Prostate gland (tissue), 2 donors: ENCODE measurements at regions not wholly inside any gene's neighbourhood (a gene's known extent, or its start where the extent isn't known, plus 50 kb on each side); places are given as distances from the start of the nearest gene placed in this dataset.

ENCODE experiments used
- POLR2A ChIP-seq: fragments of 450-650 bp; IDR thresholded peaks from one replicate; pipeline ENCODE4 v1.6.1; 2016; ENCODE audit warnings: antibody characterized with exemption, mild to moderate bottlenecking
- TF ChIP-seq, protein P1 (sequence below), 4 experiments: fragments of 200-600 bp in 2 of 4; fragments of 450-650 bp in 2 of 4; sonication (generic) in 2 of 4; IDR thresholded peaks; 1 replicate in 3 of 4; 2 replicates in 1 of 4; pipeline ENCODE4 v1.5.1; 2016 to 2019; ENCODE audit warnings: antibody characterized with exemption in 4 of 4, mild to moderate bottlenecking in 2 of 4, moderate library complexity in 2 of 4

DNA sequence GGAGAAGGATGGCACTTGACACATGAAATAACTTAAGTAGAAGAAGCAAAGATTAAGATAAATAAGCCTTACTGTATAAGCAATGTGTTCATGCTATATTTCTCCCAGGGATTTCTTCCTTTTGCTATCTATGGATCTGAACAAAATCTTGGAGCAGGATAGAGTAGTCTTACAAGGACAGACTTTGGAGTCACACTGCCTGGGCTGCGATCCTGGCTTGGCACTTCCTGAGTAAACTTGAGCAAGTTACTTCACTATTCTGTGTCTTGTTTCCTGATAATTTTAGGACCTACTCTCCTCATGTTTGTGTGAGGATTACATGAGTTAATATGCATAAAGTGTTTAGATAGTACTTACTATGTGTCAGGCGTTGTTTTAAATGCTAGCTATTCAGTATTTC is 340.0 kb upstream of the MAOA start:
- TF ChIP-seq, protein P1, sequence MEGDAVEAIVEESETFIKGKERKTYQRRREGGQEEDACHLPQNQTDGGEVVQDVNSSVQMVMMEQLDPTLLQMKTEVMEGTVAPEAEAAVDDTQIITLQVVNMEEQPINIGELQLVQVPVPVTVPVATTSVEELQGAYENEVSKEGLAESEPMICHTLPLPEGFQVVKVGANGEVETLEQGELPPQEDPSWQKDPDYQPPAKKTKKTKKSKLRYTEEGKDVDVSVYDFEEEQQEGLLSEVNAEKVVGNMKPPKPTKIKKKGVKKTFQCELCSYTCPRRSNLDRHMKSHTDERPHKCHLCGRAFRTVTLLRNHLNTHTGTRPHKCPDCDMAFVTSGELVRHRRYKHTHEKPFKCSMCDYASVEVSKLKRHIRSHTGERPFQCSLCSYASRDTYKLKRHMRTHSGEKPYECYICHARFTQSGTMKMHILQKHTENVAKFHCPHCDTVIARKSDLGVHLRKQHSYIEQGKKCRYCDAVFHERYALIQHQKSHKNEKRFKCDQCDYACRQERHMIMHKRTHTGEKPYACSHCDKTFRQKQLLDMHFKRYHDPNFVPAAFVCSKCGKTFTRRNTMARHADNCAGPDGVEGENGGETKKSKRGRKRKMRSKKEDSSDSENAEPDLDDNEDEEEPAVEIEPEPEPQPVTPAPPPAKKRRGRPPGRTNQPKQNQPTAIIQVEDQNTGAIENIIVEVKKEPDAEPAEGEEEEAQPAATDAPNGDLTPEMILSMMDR (IDR thresholded peaks at IDR 0.05): no peak
- no peak for TF ChIP-seq POLR2A
